GM21447 (cell line): ENCODE measurements at regions not wholly inside any gene's neighbourhood (a gene's known extent, or its start where the extent isn't known, plus 50 kb on each side); places are given as distances from the start of the nearest gene placed in this dataset.
"Not testable (repeated sequence)": the region's sequence is repeated elsewhere in the genome, so short reads cannot be mapped to it uniquely, and the experiment has no call there.

Experiments
- ATAC-seq: cut with Tn5 transposase; IDR thresholded peaks from one replicate; pipeline ENCODE4 v1.9.1; 2021; ENCODE audit not compliant: unreplicated experiment

GRCh38 chr12:131408036-131408365 lies 302.9 kb upstream of the SFSWAP start:
- ATAC-seq: no peak

DNA sequence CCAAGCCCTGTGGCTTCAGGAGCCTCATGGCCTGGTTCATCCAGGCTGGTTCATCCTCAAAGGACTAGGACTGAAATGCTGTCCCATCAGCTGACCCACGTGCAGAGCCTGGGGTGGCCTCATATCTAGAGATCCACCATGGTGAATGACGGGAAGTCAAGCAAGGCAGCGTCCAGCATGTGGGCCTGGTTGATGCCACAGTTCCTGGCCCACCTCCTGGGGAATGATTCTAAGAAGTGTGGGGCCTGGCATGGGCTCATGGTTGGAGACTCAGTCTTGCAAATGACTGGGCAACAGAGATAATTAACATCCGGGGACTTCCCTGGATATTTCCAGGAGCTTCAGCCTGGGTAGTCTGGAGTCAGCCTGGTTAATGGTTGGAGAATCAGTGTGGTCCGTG lies 302.4 kb upstream of the SFSWAP start:
- no peak for ATAC-seq

DNA sequence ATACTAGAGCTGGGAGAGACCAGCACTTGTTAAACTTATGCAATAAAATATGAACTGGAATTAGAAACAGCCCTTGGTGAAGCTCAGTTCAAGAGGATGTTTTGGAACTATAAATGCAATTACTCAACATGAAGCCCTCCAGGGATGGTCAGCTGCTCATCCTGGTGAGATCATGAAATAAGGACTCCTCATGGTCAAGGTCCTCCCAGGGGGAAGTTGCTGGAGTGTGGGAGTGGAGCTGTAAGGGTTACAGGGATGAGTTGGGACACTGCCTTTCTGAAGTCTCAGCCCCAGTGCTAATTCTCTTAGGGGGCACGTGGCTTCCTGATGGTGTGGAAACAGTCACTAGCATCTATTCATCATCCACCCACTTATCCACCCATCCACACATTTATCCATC lies 301.7 kb upstream of the SFSWAP start:
- no peak for ATAC-seq

DNA sequence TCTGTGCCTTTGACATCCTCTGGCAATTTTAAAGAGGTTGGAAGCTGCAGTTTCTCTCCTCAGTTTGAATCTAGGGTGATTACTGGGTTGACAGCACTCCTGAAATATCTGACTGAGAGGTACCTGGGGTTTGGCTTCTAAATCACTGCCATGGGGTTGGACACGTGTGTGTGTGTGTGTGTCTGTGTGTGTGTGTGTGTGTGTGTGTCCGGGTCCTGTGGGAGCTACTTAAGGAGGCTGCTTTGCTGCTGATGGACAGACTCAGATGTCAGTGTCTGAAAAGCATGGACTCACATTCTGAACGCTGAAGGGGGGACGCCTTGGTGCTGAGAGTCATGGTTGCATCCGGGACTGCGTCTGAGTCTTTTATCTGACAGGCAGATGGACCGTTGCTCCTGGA lies 299.1 kb upstream of the SFSWAP start:
- ATAC-seq: not testable (repeated sequence)

DNA sequence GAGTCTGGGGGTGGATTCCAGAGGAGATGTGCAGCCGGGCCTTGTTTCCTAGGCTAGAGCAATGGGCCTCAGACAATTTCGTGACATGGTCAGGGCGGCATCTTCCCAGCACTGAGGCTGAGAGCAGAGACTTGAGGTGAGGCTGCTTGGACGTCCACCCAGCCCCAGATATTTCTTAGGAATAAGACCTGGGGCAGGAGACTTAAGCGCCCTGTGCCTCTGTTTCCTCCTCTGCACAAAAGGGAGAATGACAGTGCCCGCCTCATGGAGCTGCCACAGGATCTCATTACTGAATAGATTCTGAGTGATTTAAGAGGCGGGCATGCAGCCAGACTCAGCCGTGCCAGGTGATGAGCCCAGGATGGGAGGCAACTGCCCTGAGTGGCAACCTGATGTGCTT lies 297.9 kb upstream of the SFSWAP start:
- ATAC-seq: no peak

GRCh38 chr12:131413471-131413870 lies 297.4 kb upstream of the SFSWAP start:
- ATAC-seq: no peak

GRCh38 chr12:131414155-131414922 lies 296.6 kb upstream of the SFSWAP start:
- not testable (repeated sequence) for ATAC-seq

DNA sequence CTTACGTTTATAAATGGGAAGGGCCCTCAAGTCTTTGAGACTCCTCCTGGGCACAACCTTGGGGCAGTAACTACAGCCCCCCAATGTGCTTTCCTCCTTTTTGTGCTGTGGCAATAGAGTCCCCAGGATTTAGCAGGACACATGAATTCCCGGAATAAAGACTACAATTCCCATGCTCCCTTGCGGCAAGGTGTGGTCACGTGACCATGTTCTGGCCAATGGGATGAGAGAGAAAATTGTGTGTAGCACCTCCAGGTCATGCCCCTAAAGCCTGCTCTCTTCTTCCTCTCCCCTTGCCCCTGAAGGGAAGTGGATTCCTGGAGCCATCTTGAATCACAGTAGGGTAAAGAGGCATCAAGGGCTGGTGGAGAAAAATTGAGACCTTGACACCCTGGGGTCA lies 295.1 kb upstream of the SFSWAP start:
- ATAC-seq: no peak

DNA sequence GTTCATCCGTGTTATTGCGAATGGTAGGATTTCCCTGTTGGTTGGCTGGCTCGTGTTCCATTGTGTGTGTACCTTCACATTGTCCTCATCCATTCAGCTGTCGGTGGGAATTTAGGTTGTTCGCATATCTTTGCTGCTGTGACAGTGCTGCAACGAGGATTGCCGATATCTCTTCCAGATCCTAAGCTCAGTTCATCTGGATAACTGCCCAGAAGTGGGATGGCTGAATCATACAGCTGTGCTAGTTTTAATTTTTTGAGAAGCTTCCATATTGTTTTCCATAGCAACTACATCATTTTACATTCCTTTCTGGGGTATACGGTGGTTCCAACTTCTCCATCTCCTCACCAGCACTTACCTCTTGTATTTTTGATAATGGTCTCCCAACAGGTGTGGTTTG lies 292.8 kb upstream of the SFSWAP start:
- ATAC-seq: no peak

- ATAC-seq: no peak
Observed at GRCh38 chr12:131418884-131419283, 292.0 kb upstream of the SFSWAP start.

GRCh38 chr12:131420867-131421447 lies 289.9 kb upstream of the SFSWAP start:
- ATAC-seq: no peak

DNA sequence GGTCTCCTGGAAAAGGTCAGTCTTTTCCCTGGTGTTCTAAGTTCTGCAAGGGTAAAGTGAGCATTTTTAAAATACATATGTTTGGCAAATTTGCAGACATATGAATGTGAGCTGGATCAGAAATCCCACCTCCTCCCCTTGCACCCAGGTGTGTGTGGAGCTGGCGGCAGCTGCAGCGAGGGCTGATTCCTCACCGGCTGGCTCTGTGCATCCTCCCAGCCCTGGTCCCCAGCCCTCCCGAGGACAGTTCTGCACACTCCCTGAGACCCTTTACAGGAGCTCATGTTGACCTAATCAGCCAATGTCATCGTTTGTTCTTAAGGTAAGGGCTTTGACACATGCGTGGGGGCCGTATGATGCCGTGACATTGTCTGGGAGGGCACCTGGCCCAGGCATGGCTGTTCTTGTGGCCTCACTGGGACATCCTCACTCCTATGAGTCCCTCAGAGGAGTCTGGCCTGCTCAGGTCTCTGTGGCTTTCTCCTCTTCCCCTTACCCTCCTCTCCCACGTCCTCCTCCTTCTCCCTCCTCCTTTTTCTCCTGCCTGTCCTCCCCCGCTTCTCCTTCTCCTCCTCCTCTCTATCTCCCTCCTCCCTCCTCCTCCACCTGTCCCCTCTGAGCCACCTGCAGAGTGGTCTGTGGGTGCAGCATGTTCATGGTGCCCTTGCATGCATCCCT lies 289.2 kb upstream of the SFSWAP start:
- ATAC-seq: no peak

- no peak for ATAC-seq
Observed at GRCh38 chr12:131422187-131422520, 288.7 kb upstream of the SFSWAP start.

DNA sequence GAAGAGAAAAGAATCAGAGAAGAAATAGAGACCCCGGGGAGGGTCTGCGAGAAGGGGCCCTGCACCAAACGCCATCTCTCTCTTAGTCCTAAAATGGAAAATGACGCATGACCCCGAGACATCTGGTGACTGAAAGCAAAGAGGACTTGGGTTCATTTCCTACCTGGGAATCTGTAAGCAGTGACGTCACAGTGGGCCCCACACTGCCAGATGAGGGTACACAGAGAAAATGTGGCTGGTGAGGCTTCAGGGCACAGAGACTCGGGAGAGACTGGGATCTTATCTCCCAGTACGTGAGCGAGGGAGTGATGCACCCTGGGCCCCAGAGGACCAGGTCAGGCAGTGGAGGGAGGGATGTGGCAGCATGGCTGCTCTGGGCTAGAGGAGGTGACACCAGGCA lies 288.1 kb upstream of the SFSWAP start:
- no peak for ATAC-seq

DNA sequence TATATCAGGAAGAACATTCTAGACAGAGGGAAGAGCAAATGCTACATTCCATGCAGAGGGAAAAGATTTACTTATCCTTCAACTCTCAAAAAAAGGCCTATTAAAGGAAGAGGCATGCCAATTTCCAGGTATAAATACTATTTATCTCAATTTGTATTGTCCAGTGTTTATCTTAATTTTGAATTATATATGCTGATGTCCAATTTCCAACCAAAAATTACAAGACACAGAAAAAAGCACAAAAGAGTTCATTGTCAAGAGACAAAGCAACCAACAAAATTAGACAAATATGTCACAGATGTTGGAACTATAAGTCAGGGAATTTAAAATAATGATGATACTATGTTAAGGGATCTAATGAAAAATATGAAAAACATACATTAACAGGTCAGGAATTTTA lies 286.6 kb upstream of the SFSWAP start:
- no peak for ATAC-seq

DNA sequence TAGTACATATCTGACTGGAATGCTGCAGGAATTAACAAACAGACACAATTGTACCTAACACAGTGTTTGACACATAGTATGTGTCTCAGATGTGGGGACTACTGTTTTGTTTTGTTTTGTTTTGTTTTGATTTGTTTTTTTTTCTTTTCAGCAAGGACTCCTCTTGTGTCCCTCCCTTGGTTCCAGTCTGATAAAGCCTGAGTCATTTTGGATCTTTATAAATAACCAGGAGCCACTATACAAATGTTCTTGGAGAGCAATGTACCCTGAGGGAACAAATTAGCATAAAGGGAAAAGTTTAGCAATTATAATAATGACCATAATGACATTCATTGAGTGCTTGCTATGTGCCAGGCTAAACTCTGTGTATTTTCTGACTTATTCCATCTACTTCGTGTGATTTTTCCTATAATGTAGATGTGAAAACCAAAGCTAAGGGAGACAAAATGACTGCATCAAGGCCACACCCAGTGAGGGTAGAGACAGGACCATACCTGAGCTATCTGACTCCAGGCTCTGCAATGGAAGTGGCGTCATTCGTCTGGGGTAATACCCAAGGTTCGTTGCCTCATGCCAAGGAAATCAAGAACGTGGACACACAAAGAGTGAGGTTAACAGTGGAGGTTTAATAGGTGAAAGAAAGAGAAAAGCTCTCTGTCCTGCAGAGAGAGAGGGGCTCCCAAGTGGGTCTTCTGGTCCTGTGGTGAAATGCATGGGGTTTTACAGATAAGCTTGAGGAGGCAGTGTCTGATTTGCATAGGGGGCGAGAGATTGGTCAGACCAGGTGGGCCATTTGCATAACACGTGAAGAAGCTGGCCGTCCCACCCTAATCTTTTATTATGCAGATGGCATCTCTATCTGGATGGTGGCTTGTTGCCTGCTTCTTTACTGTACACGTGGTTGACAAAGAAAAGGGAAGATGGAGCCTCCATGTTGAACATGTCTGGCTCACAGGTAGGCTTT lies 285.5 kb upstream of the SFSWAP start:
- ATAC-seq: no peak

GRCh38 chr12:131428091-131428685 lies 282.7 kb upstream of the SFSWAP start:
- no peak for ATAC-seq

- ATAC-seq: not testable (repeated sequence)
Observed at GRCh38 chr12:131429221-131429620, 281.7 kb upstream of the SFSWAP start.

DNA sequence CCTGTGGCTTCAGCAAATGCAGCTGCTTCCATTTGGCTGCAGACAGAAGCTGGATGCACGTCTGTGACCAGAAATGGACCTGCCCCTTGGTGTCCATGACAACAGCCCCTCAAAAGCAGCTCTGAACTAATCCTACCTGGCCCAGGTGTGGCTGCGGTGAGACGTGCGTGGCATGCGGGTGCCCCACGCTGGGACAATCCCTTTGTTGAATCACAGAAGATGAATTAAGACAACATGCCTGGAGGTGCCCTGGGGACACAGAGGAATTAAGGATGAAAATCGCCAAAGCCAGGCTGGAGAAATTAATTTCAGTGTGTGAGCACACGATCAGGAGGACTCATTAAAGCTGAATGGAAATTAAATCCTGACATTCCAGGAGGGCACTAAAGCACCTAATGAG lies 281.2 kb upstream of the SFSWAP start:
- ATAC-seq: not testable (repeated sequence)

GRCh38 chr12:131430158-131430742 lies 280.6 kb upstream of the SFSWAP start:
- no peak for ATAC-seq
